ENCODE measurements at regions not wholly inside any gene's neighbourhood (a gene's known extent, or its start where the extent isn't known, plus 50 kb on each side); places are given as distances from the start of the nearest gene placed in this dataset.

DNA sequence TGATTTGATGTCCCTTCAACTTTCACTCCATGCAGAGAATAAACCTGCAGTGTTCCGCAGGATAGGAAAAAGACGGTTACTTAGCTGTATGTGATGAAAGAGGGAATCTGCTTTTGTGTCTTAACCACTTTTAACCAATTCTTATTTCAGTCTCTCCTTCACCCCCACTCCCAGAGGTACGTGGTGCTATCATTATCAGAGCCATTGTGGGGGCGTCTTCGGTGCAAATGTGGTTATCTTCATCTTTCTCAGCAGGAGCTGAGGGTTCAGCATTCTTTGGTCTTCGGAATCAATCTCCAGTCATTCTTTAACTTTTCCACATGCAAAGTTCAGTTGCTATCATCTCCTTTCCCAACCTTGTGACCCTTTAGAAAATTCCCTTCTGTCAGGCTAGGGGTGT lies 219.9 kb upstream of the LYZL1 start:
- TF ChIP-seq, protein P1, sequence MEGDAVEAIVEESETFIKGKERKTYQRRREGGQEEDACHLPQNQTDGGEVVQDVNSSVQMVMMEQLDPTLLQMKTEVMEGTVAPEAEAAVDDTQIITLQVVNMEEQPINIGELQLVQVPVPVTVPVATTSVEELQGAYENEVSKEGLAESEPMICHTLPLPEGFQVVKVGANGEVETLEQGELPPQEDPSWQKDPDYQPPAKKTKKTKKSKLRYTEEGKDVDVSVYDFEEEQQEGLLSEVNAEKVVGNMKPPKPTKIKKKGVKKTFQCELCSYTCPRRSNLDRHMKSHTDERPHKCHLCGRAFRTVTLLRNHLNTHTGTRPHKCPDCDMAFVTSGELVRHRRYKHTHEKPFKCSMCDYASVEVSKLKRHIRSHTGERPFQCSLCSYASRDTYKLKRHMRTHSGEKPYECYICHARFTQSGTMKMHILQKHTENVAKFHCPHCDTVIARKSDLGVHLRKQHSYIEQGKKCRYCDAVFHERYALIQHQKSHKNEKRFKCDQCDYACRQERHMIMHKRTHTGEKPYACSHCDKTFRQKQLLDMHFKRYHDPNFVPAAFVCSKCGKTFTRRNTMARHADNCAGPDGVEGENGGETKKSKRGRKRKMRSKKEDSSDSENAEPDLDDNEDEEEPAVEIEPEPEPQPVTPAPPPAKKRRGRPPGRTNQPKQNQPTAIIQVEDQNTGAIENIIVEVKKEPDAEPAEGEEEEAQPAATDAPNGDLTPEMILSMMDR (IDR thresholded peaks at IDR 0.05), result no peak
- TF ChIP-seq POLR2AphosphoS5 (IDR thresholded peaks at IDR 0.05) (no peak), POLR2A (IDR thresholded peaks at IDR 0.05) (no peak), EP300 (IDR thresholded peaks at IDR 0.05) (no peak)
